Islet of Langerhans (tissue), 1 donor: ENCODE measurements at regions not wholly inside any gene's neighbourhood (a gene's known extent, or its start where the extent isn't known, plus 50 kb on each side); places are given as distances from the start of the nearest gene placed in this dataset.
"Not testable (repeated sequence)": the region's sequence is repeated elsewhere in the genome, so short reads cannot be mapped to it uniquely, and the experiment has no call there.

ENCODE experiments used
- FAIRE-seq: peaks from one replicate; lab custom pipeline; 2011; peaks lifted over from hg19 to GRCh38; lab: Jason Lieb, UNC

DNA sequence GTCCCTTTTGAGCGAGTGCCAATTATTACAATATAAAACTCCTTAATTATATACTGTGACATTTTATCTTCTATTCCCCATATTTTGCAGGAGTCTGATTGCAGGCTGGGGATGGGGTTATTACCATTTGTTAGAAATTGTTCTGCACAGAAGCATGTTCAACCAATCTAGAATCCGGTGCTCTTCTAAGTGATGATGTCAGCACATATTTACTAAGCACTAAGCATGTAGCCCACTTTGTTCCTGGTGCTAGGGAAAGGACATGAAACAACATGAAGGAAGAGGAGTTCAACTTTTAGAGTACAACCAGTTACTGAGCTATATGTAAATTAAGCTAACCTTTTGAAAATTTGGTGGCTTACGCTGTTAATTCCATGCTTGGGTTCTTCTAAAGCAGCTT is 52.8 kb upstream of the IL1RAPL2 start:
- FAIRE-seq, result no peak

DNA sequence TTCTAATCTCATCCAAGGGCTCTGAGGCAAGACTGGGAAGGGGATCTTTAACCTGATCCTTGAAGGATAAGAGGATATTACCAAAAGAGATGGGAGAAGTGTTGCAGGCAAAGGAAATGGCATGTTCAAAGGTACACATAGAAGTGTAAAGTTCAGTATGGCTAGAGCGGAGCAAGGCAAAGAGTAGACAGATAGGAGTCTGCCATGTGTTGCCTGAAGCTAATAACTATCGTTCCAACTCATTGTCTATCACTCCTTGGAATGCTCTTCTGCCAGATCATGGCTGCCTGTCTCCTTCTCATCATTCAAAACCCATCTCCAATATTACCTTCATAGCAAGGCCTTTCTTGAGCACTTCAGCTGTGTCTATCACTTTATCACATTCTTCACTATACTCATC is 55.2 kb upstream of the IL1RAPL2 start:
- FAIRE-seq, result no peak

DNA sequence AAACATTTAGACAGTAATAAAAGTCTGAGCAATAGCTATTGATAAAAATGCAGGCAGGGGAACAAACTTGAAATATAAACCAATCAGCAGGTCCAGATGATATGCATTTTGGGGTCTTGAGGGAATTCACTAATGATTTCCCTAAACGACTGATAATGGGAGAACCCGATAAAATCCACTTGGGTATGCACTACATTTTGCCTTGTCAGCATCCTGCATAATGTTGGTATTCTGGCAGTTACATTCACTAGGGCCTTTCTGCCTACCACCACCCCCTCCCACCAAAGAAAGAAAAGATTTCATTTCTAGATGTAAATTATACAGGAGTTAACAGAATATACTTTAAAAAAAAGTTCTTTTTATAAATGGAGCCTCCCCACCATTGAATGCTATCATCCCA is 63.5 kb upstream of the IL1RAPL2 start:
- FAIRE-seq, result no peak

DNA sequence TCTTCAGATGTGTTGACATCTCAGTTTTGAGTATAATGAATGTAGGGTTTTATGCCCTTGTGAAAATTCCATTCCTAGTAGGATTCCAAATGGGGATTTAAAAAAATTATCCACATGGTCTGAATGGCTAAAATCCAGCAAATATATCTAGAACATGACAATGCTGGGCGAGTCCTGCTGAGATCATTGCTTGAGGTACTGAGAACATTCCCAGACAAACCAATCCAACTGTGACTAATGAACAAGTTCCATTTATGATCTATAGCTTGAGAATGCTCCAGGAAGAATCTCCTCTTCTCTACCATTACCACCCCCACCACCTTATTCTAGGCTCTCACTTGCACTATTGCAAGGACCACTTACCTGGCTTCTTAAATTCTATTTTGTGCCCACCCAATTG is 77.2 kb upstream of the IL1RAPL2 start:
- FAIRE-seq, result no peak

DNA sequence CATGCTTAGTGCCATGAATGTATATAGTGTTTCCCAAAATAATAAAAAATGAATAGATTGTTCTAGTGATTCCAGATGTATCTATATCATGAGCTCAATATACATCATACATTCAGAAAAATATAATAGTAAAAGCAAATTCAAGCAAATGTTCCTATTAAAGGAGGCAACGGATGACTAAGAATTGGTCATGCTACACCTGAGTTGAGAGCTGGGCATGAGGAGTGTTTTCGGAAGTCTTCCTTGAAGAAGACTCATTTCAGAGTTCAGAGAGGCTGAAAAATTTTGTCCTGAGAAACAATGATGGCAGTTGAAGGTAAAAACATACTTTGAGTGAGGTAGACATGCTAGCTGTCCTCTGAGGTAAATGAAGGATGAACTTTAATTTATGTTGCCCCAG is 79.3 kb upstream of the IL1RAPL2 start:
- no peak for FAIRE-seq

DNA sequence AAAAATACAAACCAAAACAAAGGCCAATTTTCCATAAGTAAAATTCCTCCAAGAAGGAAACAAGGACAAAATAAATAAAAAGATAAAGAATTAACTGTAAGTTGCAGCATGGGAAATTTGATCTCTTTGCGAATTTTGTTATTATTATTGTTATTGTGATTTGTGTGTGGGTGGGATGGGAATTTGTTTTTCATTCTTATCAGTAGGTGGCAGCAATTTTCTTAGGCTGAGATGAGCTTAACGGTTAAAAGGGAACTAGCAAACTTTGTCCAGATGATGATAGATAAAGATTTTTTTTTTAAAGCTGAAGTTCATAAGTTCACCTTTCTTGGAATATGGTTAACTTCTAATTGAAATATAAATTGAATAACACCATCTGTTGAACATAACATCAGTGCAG is 83.2 kb upstream of the IL1RAPL2 start:
- FAIRE-seq, result no peak

DNA sequence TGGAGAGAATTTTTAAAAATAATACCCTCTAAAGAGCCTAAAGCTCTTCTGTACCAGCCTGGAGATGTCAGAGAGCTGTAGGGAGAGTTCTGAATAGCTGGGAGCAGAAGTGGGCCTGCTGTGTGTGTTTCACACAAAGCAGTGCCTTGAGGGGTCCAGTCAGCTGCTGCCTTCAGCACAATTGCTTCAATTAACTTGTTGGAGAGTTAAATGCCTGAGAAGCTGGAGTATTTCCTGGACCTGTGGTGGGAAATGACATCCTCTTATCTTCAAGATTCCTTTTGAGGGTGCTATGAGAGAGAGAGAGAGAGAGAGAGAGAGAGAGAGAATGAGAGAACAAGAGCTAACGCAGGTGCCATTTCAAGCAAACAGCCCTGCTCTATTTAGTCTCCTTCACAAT is 96.2 kb upstream of the IL1RAPL2 start:
- no peak for FAIRE-seq

DNA sequence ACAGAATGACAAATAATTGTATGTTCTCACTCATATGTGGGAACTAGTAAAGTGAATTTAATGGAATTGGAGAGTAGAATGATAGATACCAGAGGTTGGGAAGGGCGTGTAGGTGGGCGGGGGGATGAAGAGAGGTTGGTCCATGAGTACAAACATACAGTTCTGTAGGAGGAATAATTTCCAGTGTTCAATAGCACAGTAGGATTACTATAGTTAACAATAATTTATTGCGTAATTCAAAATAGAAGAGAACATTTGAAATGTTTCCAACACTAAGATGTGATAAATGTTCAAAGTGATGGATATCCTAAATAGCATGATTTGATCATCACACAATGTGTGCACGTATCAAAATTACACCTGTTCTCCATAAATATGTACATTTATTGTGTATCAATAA is 106.2 kb upstream of the IL1RAPL2 start:
- FAIRE-seq, result no peak

DNA sequence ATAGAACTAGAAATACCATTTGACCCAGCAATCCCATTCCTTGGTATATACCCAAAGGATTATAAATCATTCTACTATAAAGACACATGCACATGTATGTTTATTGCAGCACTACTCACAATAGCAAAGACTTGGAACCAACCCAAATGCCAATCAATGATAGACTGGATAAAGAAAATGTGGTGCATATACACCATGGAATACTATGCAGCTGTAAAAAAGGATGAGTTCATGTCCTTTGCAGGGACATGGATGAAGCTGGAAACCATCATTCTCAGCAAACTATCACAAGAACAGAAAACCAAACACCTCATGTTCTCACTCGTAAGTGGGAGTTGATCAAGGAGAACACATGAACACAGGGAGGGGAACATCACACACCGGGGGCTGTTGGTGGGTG is 108.9 kb upstream of the IL1RAPL2 start:
- FAIRE-seq, result not testable (repeated sequence)

DNA sequence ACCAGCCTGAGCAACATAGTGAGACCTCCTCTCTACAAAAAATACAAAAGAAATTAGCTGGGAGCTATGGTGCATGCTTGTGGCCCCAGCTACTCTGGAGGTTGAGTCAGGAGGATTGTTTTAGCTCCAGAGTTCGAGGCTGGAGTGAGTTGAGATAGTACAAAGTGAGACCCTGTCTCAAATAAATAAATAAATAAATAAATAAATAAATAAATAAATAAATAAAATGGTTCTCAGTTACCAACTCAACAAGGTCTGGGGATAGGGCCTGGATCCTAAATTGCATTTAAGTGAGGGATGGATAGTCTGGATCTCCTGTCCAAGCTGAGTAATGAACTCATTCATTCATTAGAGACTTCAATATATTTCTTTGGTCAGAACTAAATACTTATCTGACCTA is 115.7 kb upstream of the IL1RAPL2 start:
- FAIRE-seq, result no peak

DNA sequence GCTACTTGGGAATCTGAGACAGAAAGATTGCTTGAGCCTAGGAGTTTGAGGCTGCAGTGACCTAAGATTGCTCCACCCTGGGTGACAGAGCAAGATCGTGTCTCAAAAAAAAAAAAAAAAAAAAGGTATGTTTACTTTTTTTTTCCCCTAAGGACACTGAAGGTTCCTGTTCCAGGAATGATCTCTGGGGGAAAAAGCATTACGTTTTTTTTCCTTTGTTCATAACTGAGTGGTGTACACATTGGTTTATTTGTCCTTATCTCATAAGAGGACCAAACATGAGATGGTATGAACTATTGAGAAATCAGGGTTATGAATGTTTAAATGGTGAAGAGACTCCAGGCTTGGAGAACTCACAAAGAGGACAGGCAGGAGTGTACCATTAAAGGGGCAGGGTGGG is 120.4 kb upstream of the IL1RAPL2 start:
- FAIRE-seq, result no peak

DNA sequence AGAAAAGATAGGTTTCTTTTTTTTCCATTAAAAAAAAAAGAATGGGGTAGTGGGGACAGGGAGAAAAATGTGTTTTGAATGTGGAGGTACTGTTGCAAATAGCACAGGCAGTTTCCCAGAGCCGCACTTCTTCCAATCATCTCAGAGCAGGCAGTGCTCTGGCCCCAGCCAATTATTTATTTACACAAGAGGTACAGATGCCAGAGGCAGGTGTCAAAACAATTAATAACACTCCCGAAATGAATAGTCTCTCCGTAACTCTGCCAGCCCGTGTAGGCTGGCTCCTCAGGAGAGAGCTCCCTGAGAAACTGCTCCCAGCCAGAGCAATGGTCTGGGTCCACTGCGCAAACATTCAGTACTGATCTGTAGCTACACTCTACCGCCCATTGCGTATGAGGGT is 130.8 kb upstream of the IL1RAPL2 start:
- no peak for FAIRE-seq

DNA sequence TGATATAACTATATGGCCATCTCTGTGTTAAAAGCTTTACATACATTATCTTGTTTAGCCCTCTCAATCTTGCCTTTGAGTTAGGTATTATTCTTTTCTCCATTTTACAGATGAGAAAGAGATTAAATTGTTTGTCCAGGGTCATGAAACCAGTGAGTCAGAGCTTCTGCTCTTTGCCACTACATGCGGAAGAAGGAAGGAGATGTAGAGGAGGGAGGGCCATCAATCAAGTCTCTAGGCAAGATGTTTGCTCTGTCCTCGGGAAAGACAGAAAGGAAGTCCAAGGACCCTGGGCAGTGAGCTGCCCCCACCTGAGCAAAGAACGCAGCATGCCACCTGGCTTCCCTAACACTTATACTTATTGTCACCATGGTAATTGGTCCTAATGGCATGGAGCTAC is 133.7 kb upstream of the IL1RAPL2 start:
- peak; percentile 90 for FAIRE-seq

DNA sequence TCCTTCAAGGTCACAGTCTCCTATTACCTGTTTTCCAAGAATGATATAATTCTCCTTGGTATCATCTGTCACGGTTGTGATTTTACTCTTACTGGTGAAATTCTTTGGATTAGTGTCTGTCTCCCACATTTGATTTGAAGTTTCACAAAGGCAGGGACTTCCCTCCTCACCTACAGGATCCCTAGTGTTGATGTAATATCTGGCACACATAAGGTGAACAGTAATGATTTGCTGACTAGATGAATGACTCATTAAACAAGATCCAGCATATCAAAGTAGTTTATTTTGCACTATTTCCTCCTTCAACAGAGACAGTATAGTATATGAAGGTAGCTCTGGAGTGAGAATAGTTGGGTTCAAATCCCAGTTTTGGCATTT is 135.3 kb upstream of the IL1RAPL2 start:
- FAIRE-seq, result no peak

DNA sequence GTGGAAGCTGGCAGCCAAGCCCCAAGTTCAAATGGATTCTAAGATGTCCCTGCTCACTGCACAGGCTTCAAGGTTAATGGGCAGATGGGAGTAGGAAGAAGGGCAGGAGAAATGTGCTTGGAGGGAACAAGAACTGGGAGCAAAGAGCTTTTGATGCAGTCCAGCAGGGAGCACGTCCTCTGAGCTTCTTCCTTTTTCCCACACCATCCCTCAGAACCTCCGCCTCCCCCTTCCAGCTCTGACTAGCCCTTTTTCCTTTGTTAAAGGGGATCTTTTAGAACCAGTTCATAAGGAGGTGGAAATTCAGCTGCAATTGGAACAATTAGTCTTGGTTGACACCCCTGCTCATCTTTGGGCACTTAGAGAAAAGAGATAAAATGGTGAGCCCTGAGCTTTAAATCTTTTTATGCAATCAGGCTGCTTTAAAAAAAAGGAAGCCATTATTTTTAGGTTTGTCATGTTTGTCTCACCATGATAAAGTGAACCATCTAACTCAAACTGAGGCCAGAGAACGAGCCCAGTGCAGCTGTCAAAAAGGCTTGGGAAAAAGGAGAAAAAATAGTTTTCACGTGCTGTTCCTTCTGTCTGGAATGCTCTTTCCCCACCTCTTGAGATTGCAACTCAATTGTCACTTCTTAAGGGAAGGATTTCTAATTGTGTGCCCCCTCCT is 135.8 kb upstream of the IL1RAPL2 start:
- FAIRE-seq, result no peak

DNA sequence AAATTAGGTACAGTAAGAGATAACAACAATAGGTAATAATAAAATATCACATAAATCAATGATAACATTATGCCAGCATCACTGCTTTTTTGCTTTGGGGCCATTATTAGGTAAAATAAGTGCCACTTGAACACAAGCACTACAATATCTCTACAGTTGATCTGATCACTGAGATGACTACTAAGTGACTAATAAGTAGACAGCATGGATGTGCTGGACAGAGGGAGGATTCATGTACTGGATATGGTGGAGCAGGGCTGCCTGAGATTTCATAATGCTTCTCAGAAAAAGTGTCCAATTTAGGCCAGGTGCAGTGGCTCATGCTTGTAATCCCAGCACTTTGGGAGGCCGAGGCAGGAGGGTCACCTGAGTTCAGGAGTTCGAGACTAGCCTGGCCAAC is 137.8 kb upstream of the IL1RAPL2 start:
- no peak for FAIRE-seq

DNA sequence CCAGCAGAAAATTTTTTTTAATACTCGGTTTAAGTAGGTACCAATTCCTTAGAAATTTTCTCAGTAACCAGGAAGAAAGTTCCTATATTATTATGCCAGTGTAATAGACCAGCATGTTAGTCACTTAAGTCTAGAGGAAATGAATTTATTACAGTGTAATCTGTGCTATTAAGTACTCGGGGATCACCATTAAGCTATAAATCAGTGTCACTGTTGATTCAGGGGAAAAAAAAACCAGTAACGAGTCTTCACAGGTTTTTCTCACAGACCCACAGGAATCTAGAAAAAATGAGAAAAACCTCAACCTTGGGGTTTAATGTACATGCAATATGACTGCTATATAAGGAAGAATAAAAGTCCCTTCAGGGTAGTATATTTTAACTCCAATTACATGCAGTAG is 138.3 kb upstream of the IL1RAPL2 start:
- no peak for FAIRE-seq

DNA sequence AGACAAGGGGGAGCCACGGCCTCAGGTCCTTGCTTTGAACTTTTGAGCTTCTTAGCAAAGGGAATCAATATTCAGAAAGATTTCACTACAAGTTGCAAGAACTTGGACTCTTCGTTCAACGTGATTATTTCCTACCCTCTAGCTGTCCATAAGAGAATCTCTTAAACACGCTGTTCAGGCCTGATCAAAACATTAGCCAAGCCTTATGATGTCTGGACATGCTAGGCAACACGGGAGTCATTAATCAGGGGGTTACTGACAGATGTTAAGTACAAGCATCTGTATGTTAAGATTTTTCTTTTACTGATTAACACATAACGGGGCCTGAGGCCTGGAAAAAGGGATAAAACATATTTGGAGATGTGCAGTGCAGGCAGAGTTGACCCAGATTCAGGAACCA is 138.9 kb upstream of the IL1RAPL2 start:
- no peak for FAIRE-seq

DNA sequence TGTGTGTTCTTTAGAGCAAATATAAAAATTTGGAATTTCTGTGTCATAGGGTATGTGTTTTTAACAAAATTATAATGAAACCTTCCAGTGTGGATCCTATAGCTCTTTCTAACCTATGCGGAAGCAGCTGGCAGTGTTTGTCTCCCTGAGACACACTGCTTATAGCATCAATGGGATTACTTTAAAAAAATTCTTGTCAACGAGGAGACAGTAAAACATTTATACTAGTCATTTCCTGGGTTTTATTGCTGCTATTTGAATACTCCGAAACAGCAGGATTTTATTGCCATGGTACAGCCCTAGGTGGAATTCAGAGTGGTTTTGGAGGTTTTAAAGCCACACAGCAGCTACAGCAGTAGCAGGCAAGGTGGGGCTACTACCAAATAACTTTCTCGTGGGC is 145.1 kb upstream of the IL1RAPL2 start:
- FAIRE-seq, result no peak

DNA sequence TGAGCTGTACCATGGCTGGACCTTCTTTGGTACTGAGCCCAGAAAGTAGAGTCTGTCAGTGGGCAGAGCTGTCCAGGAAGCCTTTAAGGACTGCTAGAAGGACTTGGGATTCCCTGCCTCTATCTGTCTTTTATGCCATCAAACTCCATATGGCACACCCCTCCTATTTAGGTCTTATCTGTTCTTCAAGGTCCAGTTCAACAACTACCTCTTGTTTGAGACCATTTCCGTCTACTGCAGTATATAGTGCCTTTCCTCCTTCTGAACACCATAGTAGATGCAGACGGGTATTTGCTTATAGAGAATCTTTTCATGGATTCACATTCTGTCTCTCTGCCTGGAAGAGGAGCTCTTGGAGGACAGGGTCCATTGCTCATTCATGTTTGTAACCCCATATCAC is 146.1 kb upstream of the IL1RAPL2 start:
- no peak for FAIRE-seq

DNA sequence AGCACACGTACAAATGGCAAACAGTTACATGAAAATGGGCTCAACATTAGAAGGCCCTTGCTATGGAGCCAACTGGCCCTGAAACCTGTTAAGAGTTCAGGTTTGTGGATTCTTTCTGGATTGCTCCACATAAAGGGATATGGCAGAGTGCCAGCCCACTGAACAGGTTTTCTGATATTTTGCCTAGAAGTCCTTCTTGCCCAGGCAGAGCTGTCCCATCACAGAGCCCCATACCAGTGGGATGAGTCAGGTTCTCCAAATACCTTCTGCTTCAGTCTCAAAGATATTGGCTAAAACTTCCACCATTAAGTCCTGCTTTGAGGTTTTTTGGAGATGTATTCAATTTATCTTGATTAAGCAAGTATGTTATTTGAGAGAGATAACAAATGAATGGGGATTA is 146.8 kb upstream of the IL1RAPL2 start:
- no peak for FAIRE-seq

DNA sequence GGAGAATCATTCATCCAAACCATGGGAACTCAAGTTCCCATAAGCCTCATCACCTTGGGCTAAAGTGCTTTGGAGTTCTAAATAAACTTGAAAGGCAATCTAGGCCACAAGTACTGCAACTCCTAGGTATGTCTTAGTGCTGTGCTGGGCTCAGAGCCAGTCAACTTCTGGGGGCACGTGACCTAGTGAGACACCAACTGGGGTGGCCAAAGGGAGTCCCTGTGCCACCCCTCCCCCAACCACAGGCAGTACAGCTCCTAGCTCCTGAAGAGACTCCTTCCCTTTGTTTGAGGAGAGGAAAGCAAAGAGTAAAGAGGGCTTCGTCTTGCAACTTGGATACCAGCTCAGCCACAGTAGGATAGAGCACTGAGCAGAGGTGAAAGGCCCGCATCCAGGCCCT is 154.2 kb upstream of the IL1RAPL2 start:
- no peak for FAIRE-seq

DNA sequence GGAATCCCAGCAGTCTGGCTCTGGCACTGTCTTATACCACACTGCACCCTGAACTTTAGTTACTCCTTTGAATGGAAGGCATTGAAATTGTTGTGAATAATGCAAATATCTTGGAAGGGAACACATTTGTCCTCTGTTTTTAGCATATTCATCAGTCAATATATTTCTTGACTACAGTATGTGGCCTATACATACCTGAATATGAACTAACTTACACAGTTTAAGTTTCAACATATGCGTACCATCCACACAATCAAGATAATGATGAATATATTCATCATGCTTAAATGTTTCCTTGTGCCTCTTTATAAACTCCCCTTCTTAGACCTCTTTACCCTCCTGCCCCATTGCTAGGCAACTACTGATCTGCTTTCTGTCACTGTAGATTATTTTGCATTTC is 145.7 kb upstream of the ESX1 start:
- no peak for FAIRE-seq

DNA sequence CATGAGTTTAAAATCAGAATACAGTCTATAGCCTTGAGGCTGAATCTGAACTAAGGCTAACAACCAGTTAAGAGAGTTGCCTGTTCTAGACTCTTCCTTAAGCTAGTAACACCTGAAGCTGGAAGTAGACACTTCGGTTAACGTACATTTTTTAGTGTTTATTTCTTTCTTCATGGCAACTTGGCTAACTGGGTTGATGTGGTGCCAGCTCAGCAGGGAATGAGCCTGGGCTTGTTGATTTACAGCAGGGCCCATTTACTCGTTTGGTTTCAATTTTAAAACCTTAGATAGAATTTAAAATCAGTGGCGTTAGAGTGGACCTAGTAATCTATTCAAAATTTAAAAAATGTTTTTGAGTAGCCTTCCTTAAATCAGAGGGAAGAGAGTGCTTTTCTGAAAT is 137.6 kb upstream of the ESX1 start:
- no peak for FAIRE-seq

DNA sequence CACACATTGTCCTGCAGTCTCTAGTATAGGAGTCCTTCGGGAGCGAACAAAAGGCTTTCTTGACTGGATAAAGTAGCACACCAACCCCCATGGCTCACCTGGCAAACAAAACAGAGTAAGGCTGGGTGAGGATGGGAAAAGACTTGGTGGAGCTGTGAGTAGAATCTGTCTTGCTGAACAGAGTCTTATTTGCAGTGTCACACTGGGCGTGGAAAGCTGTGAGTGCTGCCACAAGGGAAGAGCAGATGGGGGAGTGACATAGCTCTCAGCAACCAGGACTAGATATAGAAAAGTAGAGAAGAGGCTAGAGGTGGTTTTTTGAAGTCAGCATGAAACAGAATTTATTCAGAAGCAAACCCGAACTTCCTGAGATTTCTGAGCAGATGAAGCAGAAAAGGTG is 137.2 kb upstream of the ESX1 start:
- FAIRE-seq, result no peak
